ENCODE measurements at regions not wholly inside any gene's neighbourhood (a gene's known extent, or its start where the extent isn't known, plus 50 kb on each side); places are given as distances from the start of the nearest gene placed in this dataset.

- H3K4me3 ChIP-seq, result no peak overlapping the region
- no peak for DNase-seq
- H3K27me3 ChIP-seq, result no peaks in the 10 kb centered on the region
- TF ChIP-seq CTCF (IDR thresholded peaks at IDR 0.05) (no peak), POLR2A (IDR thresholded peaks at IDR 0.05) (no peak)
- H3K4me1 ChIP-seq, result no peaks in the 10 kb centered on the region
- H3K36me3 ChIP-seq, result no peaks in the 10 kb centered on the region
- H3K9me3 ChIP-seq, result peaks cover 0 to 11% (median 0%) of the 10 kb centered on the region in 3 donors
- intact Hi-C loops (cut with DNase I), result no loop called here
- no peak overlapping the region for H3K27ac ChIP-seq
- 63 to 78% methylated on average over 1 of the region's 1 CpG for WGBS, 2 donors
Observed at GRCh38 chrX:99795495-99795894, 614.6 kb downstream of the PCDH19 start.

- no peak for DNase-seq
- Histone ChIP-seq H3K4me3 (no peak overlapping the region), H3K36me3 (no peaks in the 10 kb centered on the region), H3K9me3 (no peaks in the 10 kb centered on the region), H3K27ac (no peak overlapping the region), H3K4me1 (no peaks in the 10 kb centered on the region), H3K27me3 (no peaks in the 10 kb centered on the region)
- intact Hi-C loops (cut with DNase I), result no loop called here
- TF ChIP-seq CTCF (IDR thresholded peaks at IDR 0.05) (no peak), POLR2A (IDR thresholded peaks at IDR 0.05) (no peak)
- 37 to 45% methylated on average over 3 of the region's 3 CpGs for WGBS, 2 donors
Observed at GRCh38 chrX:99782516-99783040, 627.5 kb downstream of the PCDH19 start.

- H3K4me1 ChIP-seq, result no peaks in the 10 kb centered on the region
- TF ChIP-seq CTCF (IDR thresholded peaks at IDR 0.05) (no peak), POLR2A (IDR thresholded peaks at IDR 0.05) (no peak)
- peaks cover 0 to 2% (median 0%) of the 10 kb centered on the region in 3 donors for H3K9me3 ChIP-seq
- H3K36me3 ChIP-seq, result no peaks in the 10 kb centered on the region
- H3K4me3 ChIP-seq, result no peak overlapping the region
- intact Hi-C loops (cut with DNase I), result no loop called here
- no peak for DNase-seq
- no peak overlapping the region for H3K27ac ChIP-seq
- no CpG with 5 or more reads among the region's 1 CpG for WGBS, 2 donors
- no peaks in the 10 kb centered on the region for H3K27me3 ChIP-seq
Observed at GRCh38 chrX:99777912-99778311, 632.2 kb downstream of the PCDH19 start.

- Histone ChIP-seq H3K27me3 (peaks cover 0 to 4% (median 0%) of the 10 kb centered on the region in 4 donors), H3K4me3 (no peak overlapping the region), H3K9me3 (no peaks in the 10 kb centered on the region), H3K27ac (no peak overlapping the region), H3K36me3 (no peaks in the 10 kb centered on the region), H3K4me1 (no peaks in the 10 kb centered on the region)
- TF ChIP-seq POLR2A (IDR thresholded peaks at IDR 0.05), result no peak
- no peak for TF ChIP-seq CTCF (IDR thresholded peaks at IDR 0.05)
- intact Hi-C loops (cut with DNase I), result no loop called here
- no peak for DNase-seq
- 57% methylated on average over 2 to 3 of the region's 3 CpGs for WGBS, 2 donors
Observed at GRCh38 chrX:99761731-99762130, 648.3 kb downstream of the PCDH19 start.

- no peak overlapping the region for H3K27ac ChIP-seq
- WGBS, 2 donors, result 34 to 72% methylated on average over 3 to 4 of the region's 4 CpGs
Observed at GRCh38 chrX:99752776-99753175, 657.3 kb downstream of the PCDH19 start.

More at GRCh38 chrX:99752776-99753175, 657.3 kb downstream of the PCDH19 start:
- DNase-seq, result no peak
- Histone ChIP-seq H3K27me3 (no peaks in the 10 kb centered on the region), H3K4me1 (no peaks in the 10 kb centered on the region), H3K36me3 (no peaks in the 10 kb centered on the region), H3K9me3 (no peaks in the 10 kb centered on the region), H3K4me3 (no peak overlapping the region)
- TF ChIP-seq CTCF (IDR thresholded peaks at IDR 0.05) (no peak), POLR2A (IDR thresholded peaks at IDR 0.05) (no peak)
- intact Hi-C loops (cut with DNase I), result no loop called here

Measured in esophagus squamous epithelium (tissue), 5 donors.